Fibroblast of lung (primary cell): ENCODE measurements at regions not wholly inside any gene's neighbourhood (a gene's known extent, or its start where the extent isn't known, plus 50 kb on each side); places are given as distances from the start of the nearest gene placed in this dataset.

Experiments
- EZH2 ChIP-seq: IDR thresholded peaks from 2 replicates; pipeline ENCODE4 v1.5.1; 2012; ENCODE audit warnings: low read length, control low read depth, mild to moderate bottlenecking; ENCODE audit errors: missing control alignments
- TF ChIP-seq, protein P1 (sequence below), 2 donors: IDR thresholded peaks in 1 of 2; conservative IDR thresholded peaks in 1 of 2; 1 replicate in 1 of 2; 2 replicates in 1 of 2; pipeline ENCODE4 v1.5.1; 2011 to 2012; ENCODE audit warnings: low read length in 2 of 2, control low read depth in 1 of 2, inconsistent platforms in 1 of 2, low read depth in 1 of 2, mild to moderate bottlenecking in 1 of 2

DNA sequence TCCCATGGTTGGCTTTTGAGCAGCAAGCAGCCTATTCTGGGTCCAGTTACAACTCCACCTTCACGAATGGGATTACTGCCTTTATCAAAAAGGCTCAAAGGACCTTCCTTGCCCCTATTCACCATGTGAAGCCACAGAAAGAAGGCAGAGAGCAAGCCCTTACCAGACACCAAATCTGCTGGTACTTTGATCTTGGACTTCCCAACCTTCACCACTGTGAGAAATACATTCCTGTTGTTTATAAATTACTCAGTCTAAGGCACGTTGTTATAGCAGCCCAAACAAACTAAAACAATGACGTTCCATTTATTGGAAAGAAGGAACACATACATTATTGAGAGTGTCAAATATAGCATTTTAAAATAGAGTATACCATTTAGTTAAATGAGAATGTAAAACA is 1557.9 kb downstream of the PLA2G4A start:
- TF ChIP-seq, protein P1, sequence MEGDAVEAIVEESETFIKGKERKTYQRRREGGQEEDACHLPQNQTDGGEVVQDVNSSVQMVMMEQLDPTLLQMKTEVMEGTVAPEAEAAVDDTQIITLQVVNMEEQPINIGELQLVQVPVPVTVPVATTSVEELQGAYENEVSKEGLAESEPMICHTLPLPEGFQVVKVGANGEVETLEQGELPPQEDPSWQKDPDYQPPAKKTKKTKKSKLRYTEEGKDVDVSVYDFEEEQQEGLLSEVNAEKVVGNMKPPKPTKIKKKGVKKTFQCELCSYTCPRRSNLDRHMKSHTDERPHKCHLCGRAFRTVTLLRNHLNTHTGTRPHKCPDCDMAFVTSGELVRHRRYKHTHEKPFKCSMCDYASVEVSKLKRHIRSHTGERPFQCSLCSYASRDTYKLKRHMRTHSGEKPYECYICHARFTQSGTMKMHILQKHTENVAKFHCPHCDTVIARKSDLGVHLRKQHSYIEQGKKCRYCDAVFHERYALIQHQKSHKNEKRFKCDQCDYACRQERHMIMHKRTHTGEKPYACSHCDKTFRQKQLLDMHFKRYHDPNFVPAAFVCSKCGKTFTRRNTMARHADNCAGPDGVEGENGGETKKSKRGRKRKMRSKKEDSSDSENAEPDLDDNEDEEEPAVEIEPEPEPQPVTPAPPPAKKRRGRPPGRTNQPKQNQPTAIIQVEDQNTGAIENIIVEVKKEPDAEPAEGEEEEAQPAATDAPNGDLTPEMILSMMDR (conservative IDR thresholded peaks at IDR 0.05 in 1 of 2, IDR thresholded peaks at IDR 0.05 in 1 of 2; ENCODE audit: low read depth in 1 of 2, low read length in 2 of 2): no peak
- no peak for TF ChIP-seq EZH2
